K562 (cell line): ENCODE measurements at regions not wholly inside any gene's neighbourhood (a gene's known extent, or its start where the extent isn't known, plus 50 kb on each side); places are given as distances from the start of the nearest gene placed in this dataset.

Experiments
- ATAC-seq: fragments of 200-7000 bp; cut with Tn5 transposase; 3 replicates; pipeline ENCODE4 v1.9.1; 2020; ENCODE audit warnings: moderate library complexity
- BruUV-seq: library from RNA; stranded (reverse); fragments of 400-500 nt; replicated peaks from 2 replicates; lab custom pipeline; 2021; lab: Mats Ljungman, UMichigan
- CTCF ChIA-PET: fragments of 300-600 bp; formaldehyde crosslinking; extraction: SDS; loops from one replicate; lab custom pipeline; 2021; ENCODE audit warnings: low intra/inter-chr PET ratio; lab: Yijun Ruan, JAX
- POLR2A ChIA-PET: fragments of 300-600, 350-650 bp; sonication (Branson Sonifier 250); formaldehyde crosslinking; extraction: SDS; loops from one replicate; lab custom pipeline; 2021; ENCODE audit warnings: antibody characterized with exemption, inconsistent platforms; lab: Yijun Ruan, JAX
- DNase-seq, 4 experiments: peaks; one replicate each; pipeline versions ENCODE4 v3.0.0 to v3.0.0-alpha.2; 2011 to 2018; ENCODE audit warnings: low spot score in 3 of 4, mixed read lengths in 3 of 4; ENCODE audit errors: extremely low read depth in 1 of 4
- FAIRE-seq: peaks from 2 replicates; lab custom pipeline; 2011; peaks lifted over from hg19 to GRCh38; lab: Jason Lieb, UNC
- H2AFZ ChIP-seq: 2 replicates; pipeline ENCODE4 v1.6.0; 2011; ENCODE audit warnings: low read depth, low read length, control low read depth, inconsistent platforms
- H3K27ac ChIP-seq: fragments of 200-600 bp; 3 replicates; pipeline ENCODE4 v1.8.0; 2011; ENCODE audit warnings: low read depth, mild to moderate bottlenecking, control low read depth, inconsistent platforms, low read length, moderate library complexity, mixed read lengths; ENCODE audit errors: extremely low read depth
- H3K27me3 ChIP-seq, 2 experiments: fragments of 300-600 bp in 1 of 2; 2 replicates in 1 of 2; 3 replicates in 1 of 2; pipeline versions ENCODE4 v1.6.0 to v1.8.0; 2011; ENCODE audit warnings: inconsistent platforms in 2 of 2, low read length in 2 of 2, mild to moderate bottlenecking in 1 of 2, mixed read lengths in 1 of 2, moderate library complexity in 1 of 2; ENCODE audit not compliant: control insufficient read depth in 2 of 2, insufficient read depth in 2 of 2
- H3K36me3 ChIP-seq: fragments of 300-600 bp; 3 replicates; pipeline ENCODE4 v1.8.0; 2011; ENCODE audit warnings: mild to moderate bottlenecking, low read length, inconsistent platforms; ENCODE audit not compliant: control insufficient read depth, insufficient read depth
- H3K4me1 ChIP-seq, 2 experiments: fragments of 200-600 bp in 1 of 2; replicated peaks in 1 of 2; 2 replicates in 1 of 2; 3 replicates in 1 of 2; pipeline versions ENCODE4 v1.5.1 to v1.8.0; 2011; ENCODE audit warnings: inconsistent platforms in 2 of 2, low read length in 2 of 2, mild to moderate bottlenecking in 1 of 2, mixed read lengths in 1 of 2, moderate library complexity in 1 of 2; ENCODE audit not compliant: control insufficient read depth in 2 of 2, insufficient read depth in 2 of 2
- H3K4me2 ChIP-seq: 2 replicates; pipeline ENCODE4 v1.6.1; 2011; ENCODE audit warnings: low read length, control low read depth, inconsistent platforms, mixed read lengths; ENCODE audit not compliant: insufficient read depth
- H3K4me3 ChIP-seq: fragments of 200-600 bp; sonication (generic), shearing (Covaris generic); 2 replicates; pipeline ENCODE4 v1.5.1; 2016; ENCODE audit warnings: control low read depth, inconsistent platforms
- H3K79me2 ChIP-seq: fragments of 200-600 bp; 3 replicates; pipeline ENCODE4 v1.8.0; 2011; ENCODE audit warnings: low read length, inconsistent platforms; ENCODE audit not compliant: control insufficient read depth, insufficient read depth
- H3K9ac ChIP-seq, 2 experiments: 2 replicates each; pipeline versions ENCODE4 v1.6.0 to v1.6.1; 2011; ENCODE audit warnings: low read depth in 2 of 2, low read length in 2 of 2, control low read depth in 1 of 2, inconsistent platforms in 1 of 2, mild to moderate bottlenecking in 1 of 2, mixed read lengths in 1 of 2; ENCODE audit not compliant: insufficient read depth in 1 of 2
- H3K9me1 ChIP-seq: one replicate; pipeline ENCODE4 v1.6.0; 2011; ENCODE audit warnings: inconsistent platforms, mild to moderate bottlenecking, low read length, moderate library complexity; ENCODE audit not compliant: control insufficient read depth, insufficient read depth
- H3K9me3 ChIP-seq: replicated peaks from 2 replicates; pipeline ENCODE4 v1.5.1; 2011; ENCODE audit warnings: low read depth, low read length, inconsistent platforms; ENCODE audit not compliant: control insufficient read depth, insufficient read depth
- H4K20me1 ChIP-seq: replicated peaks from 2 replicates; pipeline ENCODE4 v1.6.1; 2011; ENCODE audit warnings: low read length, inconsistent platforms, mixed read lengths; ENCODE audit not compliant: control insufficient read depth, insufficient read depth
- DNMT1 ChIP-seq: fragments of 450-650 bp; IDR thresholded peaks from 2 replicates; pipeline ENCODE4 v1.6.1; 2016; ENCODE audit warnings: antibody characterized with exemption, mild to moderate bottlenecking
- ESRRA ChIP-seq: fragments of 450-650 bp; IDR thresholded peaks from 2 replicates; pipeline ENCODE4 v1.6.1; 2014; ENCODE audit warnings: low read depth, mild to moderate bottlenecking, moderate library complexity, borderline replicate concordance
- EWSR1 ChIP-seq: fragments of 450-650 bp; IDR thresholded peaks from 2 replicates; pipeline ENCODE4 v1.6.1; 2018; ENCODE audit warnings: borderline replicate concordance, mild to moderate bottlenecking, low read depth, moderate library complexity; ENCODE audit not compliant: partially characterized antibody
- HMBOX1 ChIP-seq: sonication (generic); IDR thresholded peaks from 2 replicates; pipeline ENCODE4 v1.6.1; 2016
- NR2F6 ChIP-seq: fragments of 450-650 bp; formaldehyde crosslinking; IDR thresholded peaks from 2 replicates; pipeline ENCODE4 v1.4.0; 2020; ENCODE audit warnings: mild to moderate bottlenecking
- SMAD3 ChIP-seq: fragments of 450-650 bp; formaldehyde crosslinking; conservative IDR thresholded peaks from 2 replicates; pipeline ENCODE4 v1.4.0; 2020; ENCODE audit warnings: mild to moderate bottlenecking
- TRIM24 ChIP-seq, 2 experiments: fragments of 450-650 bp; IDR thresholded peaks; 2 replicates each; pipeline ENCODE4 v1.6.1; 2016
- WGBS: fragments of 100-300 bp; shearing (Covaris generic); methylation state at CpG from one replicate; pipeline ENCODE4 v1.1.6; 2016; ENCODE audit warnings: low coverage, mixed read lengths; ENCODE audit not compliant: insufficient coverage; ENCODE audit errors: missing lambda C conversion rate; 5-methylcytosine and 5-hydroxymethylcytosine counted together
- in situ Hi-C: fragments of 300-500 bp; cut with MboI; formaldehyde crosslinking; loops from 4 replicates; pipeline ENCODE4 v1.15.0; 2018; ENCODE audit warnings: inconsistent platforms, mixed read lengths
- intact Hi-C: fragments of 100-400 bp; cut with micrococcal nuclease; formaldehyde crosslinking; loops from 2 replicates; pipeline ENCODE4 v1.14.2; 2022

DNA sequence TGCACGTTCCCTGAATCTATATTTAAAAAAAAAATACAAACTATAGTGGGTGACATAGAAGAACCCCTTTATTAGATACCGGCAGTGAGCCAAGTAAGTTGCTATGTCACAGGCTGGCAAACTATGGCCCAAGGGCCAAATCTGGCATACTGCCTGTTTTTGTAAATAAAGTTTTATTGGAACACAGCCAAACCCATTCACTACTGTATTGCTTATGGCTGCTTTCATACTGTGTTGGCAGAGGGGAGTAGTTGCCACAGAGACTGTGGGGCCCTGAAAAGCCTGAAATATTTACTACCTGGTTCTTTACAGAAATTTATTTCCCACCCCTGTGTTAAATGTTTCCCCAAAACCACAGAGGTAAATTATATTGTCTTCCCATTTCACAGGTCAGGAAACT lies 71.2 kb upstream of the EGFL6 start (continued):
- no peak for TF ChIP-seq EWSR1
- TF ChIP-seq NR2F6 (CRISPR knock-in tag): no peak
- TF ChIP-seq TRIM24 (IDR thresholded peaks at IDR 0.05): no peak
- TF ChIP-seq ESRRA: no peak

GRCh38 chrX:13495232-13495631 lies 74.2 kb upstream of the EGFL6 start:
- in situ Hi-C loops: loop anchor here (25.0 kb wide), 1 partner anchor 683 kb away; no protein-coding TSS in a partner anchor
- no TSS peak for BruUV-seq

More at GRCh38 chrX:13495232-13495631, 74.2 kb upstream of the EGFL6 start:
- no peak for TF ChIP-seq SMAD3 (CRISPR knock-in tag)
- no peak for TF ChIP-seq HMBOX1
- no peak for TF ChIP-seq DNMT1
- H3K9ac ChIP-seq: no peak overlapping the region
- no peaks in the 10 kb centered on the region for H3K79me2 ChIP-seq
- peaks cover 3 to 12% of the 10 kb centered on the region in 2 experiments; a peak in 2 of 5 replicates for H3K27me3 ChIP-seq
- H3K36me3 ChIP-seq: no peaks in the 10 kb centered on the region
- no peak for FAIRE-seq
- WGBS: 0% methylated on average over 1 of the region's 1 CpG
- no peaks in the 10 kb centered on the region for H3K9me1 ChIP-seq
- H2AFZ ChIP-seq: no peak overlapping the region
- no peaks in the 10 kb centered on the region for H4K20me1 ChIP-seq
- ChIA-PET CTCF (no interaction called here), POLR2A (no interaction called here)
- no peaks in the 10 kb centered on the region for H3K9me3 ChIP-seq
- intact Hi-C loops: no loop called here
- no peak overlapping the region for H3K4me3 ChIP-seq
- H3K4me2 ChIP-seq: no peak overlapping the region
- H3K27ac ChIP-seq: no peak overlapping the region
- no peak for ATAC-seq
- H3K4me1 ChIP-seq: no peaks in the 10 kb centered on the region
- DNase-seq: no peak
